ENCODE measurements at regions not wholly inside any gene's neighbourhood (a gene's known extent, or its start where the extent isn't known, plus 50 kb on each side); places are given as distances from the start of the nearest gene placed in this dataset.

GRCh38 chr21:26710155-26710554 lies 135.1 kb downstream of the ADAMTS1 start:
- Mint-ChIP-seq H3K4me3 (no peak overlapping the region), H3K27me3 (ENCODE audit: insufficient read depth, low read depth) (peaks cover 3% of the 10 kb centered on the region)
- H4K20me1 ChIP-seq (ENCODE audit: low read depth): no peaks in the 10 kb centered on the region

GRCh38 chr21:26709090-26709489 lies 136.0 kb upstream of the CYYR1 start:
- H3K9ac ChIP-seq: no peak overlapping the region
- Mint-ChIP-seq H3K4me3 (no peak overlapping the region), H3K4me1 (peaks cover 6% of the 10 kb centered on the region), H3K27ac (no peak overlapping the region), H3K36me3 (no peaks in the 10 kb centered on the region), H3K27me3 (ENCODE audit: insufficient read depth, low read depth) (peaks cover 2% of the 10 kb centered on the region), H3K9me3 (no peaks in the 10 kb centered on the region)
- no peak overlapping the region for H2AFZ ChIP-seq (replicated peaks)
- H3F3A ChIP-seq (ENCODE audit: low read depth): peaks cover 10% of the 10 kb centered on the region
- TF ChIP-seq CTCF (IDR thresholded peaks at IDR 0.05) (no peak), EZH2phosphoT487 (IDR thresholded peaks at IDR 0.05) (no peak), EZH2 (IDR thresholded peaks at IDR 0.05) (no peak)
- no peak overlapping the region for H3K4me2 ChIP-seq
- H3K4me1 ChIP-seq: peaks cover 8% of the 10 kb centered on the region
- no peaks in the 10 kb centered on the region for H3K79me2 ChIP-seq (ENCODE audit: low read depth)
- no peak overlapping the region for H3K4me3 ChIP-seq
- no peaks in the 10 kb centered on the region for H4K20me1 ChIP-seq (ENCODE audit: low read depth)
- no peaks in the 10 kb centered on the region for H3K36me3 ChIP-seq
- H3K27ac ChIP-seq: no peak overlapping the region
- H3K9me3 ChIP-seq (ENCODE audit: low read depth): no peaks in the 10 kb centered on the region
- no peaks in the 10 kb centered on the region for H3K27me3 ChIP-seq
- no peak for DNase-seq (ENCODE audit: low spot score)

More at GRCh38 chr21:26710155-26710554, 135.1 kb downstream of the ADAMTS1 start:
- Histone ChIP-seq H3K9ac (no peak overlapping the region), H3K4me2 (peak overlapping the region; percentile 56), H3K27me3 (no peaks in the 10 kb centered on the region), H3F3A (ENCODE audit: low read depth) (peaks cover 10% of the 10 kb centered on the region), H3K27ac (no peak overlapping the region), H3K79me2 (ENCODE audit: low read depth) (no peaks in the 10 kb centered on the region), H3K4me3 (no peak overlapping the region), H3K4me1 (peaks cover 8% of the 10 kb centered on the region), H3K9me3 (ENCODE audit: low read depth) (no peaks in the 10 kb centered on the region), H2AFZ (replicated peaks) (peak overlapping the region; percentile 54), H3K36me3 (no peaks in the 10 kb centered on the region)
- Mint-ChIP-seq H3K36me3 (no peaks in the 10 kb centered on the region), H3K9me3 (no peaks in the 10 kb centered on the region), H3K4me1 (peaks cover 6% of the 10 kb centered on the region), H3K27ac (no peak overlapping the region)
- TF ChIP-seq EZH2 (IDR thresholded peaks at IDR 0.05): no peak
- no peak for TF ChIP-seq EZH2phosphoT487 (IDR thresholded peaks at IDR 0.05)
- no peak for TF ChIP-seq CTCF (IDR thresholded peaks at IDR 0.05)
- peak; percentile 19 for DNase-seq (ENCODE audit: low spot score)

GRCh38 chr21:26708223-26708800 lies 135.2 kb upstream of the CYYR1 start:
- H3K27me3 ChIP-seq: no peaks in the 10 kb centered on the region
- peaks cover 2% of the 10 kb centered on the region for H3K27me3 Mint-ChIP-seq (ENCODE audit: insufficient read depth, low read depth)
- H3K36me3 ChIP-seq: no peaks in the 10 kb centered on the region
- no peaks in the 10 kb centered on the region for H3K9me3 Mint-ChIP-seq
- H3K27ac ChIP-seq: no peak overlapping the region
- no peaks in the 10 kb centered on the region for H3K79me2 ChIP-seq (ENCODE audit: low read depth)
- no peaks in the 10 kb centered on the region for H4K20me1 ChIP-seq (ENCODE audit: low read depth)
- no peak overlapping the region for H3K27ac Mint-ChIP-seq
- no peaks in the 10 kb centered on the region for H3K36me3 Mint-ChIP-seq
- no peak overlapping the region for H3K9ac ChIP-seq
- H2AFZ ChIP-seq (replicated peaks): no peak overlapping the region
- H3F3A ChIP-seq (ENCODE audit: low read depth): peaks cover 10% of the 10 kb centered on the region
- no peak overlapping the region for H3K4me3 Mint-ChIP-seq
- H3K4me1 ChIP-seq: peaks cover 8% of the 10 kb centered on the region
- no peak overlapping the region for H3K4me3 ChIP-seq
- no peak for TF ChIP-seq CTCF (IDR thresholded peaks at IDR 0.05)
- peaks cover 6% of the 10 kb centered on the region for H3K4me1 Mint-ChIP-seq
- H3K4me2 ChIP-seq: no peak overlapping the region
- H3K9me3 ChIP-seq (ENCODE audit: low read depth): no peaks in the 10 kb centered on the region
- DNase-seq (ENCODE audit: low spot score): no peak
